ENCODE measurements at regions not wholly inside any gene's neighbourhood (a gene's known extent, or its start where the extent isn't known, plus 50 kb on each side); places are given as distances from the start of the nearest gene placed in this dataset.

GRCh38 chrX:39398963-39399261 is 597.7 kb downstream of the MID1IP1 start:
- Mint-ChIP-seq H3K36me3 (ENCODE audit: low read depth) (no peaks in the 10 kb centered on the region), H3K27me3 (ENCODE audit: insufficient read depth) (no peaks in the 10 kb centered on the region), H3K27ac (no peak overlapping the region), H3K9me3 (no peaks in the 10 kb centered on the region), H3K4me3 (no peak overlapping the region), H3K4me1 (ENCODE audit: low read depth) (no peaks in the 10 kb centered on the region)
- intact Hi-C loops (cut with micrococcal nuclease), result no loop called here
- DNase-seq (ENCODE audit: low spot score), result no peak

- no peaks in the 10 kb centered on the region for H3K4me1 Mint-ChIP-seq (ENCODE audit: low read depth)
- no peaks in the 10 kb centered on the region for H3K9me3 Mint-ChIP-seq
- intact Hi-C loops (cut with micrococcal nuclease), result no loop called here
- no peaks in the 10 kb centered on the region for H3K27me3 Mint-ChIP-seq (ENCODE audit: insufficient read depth)
- no peak overlapping the region for H3K4me3 Mint-ChIP-seq
- no peak overlapping the region for H3K27ac Mint-ChIP-seq
- H3K36me3 Mint-ChIP-seq (ENCODE audit: low read depth), result no peaks in the 10 kb centered on the region
- DNase-seq (ENCODE audit: low spot score), result no peak
These were observed 598.1 kb downstream of the MID1IP1 start for GRCh38 chrX:39399387-39399786.

- Mint-ChIP-seq H3K4me1 (ENCODE audit: low read depth) (no peaks in the 10 kb centered on the region), H3K4me3 (no peak overlapping the region), H3K36me3 (ENCODE audit: low read depth) (no peaks in the 10 kb centered on the region), H3K9me3 (no peaks in the 10 kb centered on the region), H3K27me3 (ENCODE audit: insufficient read depth) (no peaks in the 10 kb centered on the region), H3K27ac (no peak overlapping the region)
- DNase-seq (ENCODE audit: low spot score), result no peak
- intact Hi-C loops (cut with micrococcal nuclease), result no loop called here
These were observed 600.3 kb downstream of the MID1IP1 start for GRCh38 chrX:39401483-39402110.

GRCh38 chrX:39402158-39402557 is 600.9 kb downstream of the MID1IP1 start:
- Mint-ChIP-seq H3K4me1 (ENCODE audit: low read depth) (no peaks in the 10 kb centered on the region), H3K4me3 (no peak overlapping the region), H3K27me3 (ENCODE audit: insufficient read depth) (no peaks in the 10 kb centered on the region), H3K36me3 (ENCODE audit: low read depth) (no peaks in the 10 kb centered on the region), H3K27ac (no peak overlapping the region), H3K9me3 (no peaks in the 10 kb centered on the region)
- intact Hi-C loops (cut with micrococcal nuclease), result no loop called here
- DNase-seq (ENCODE audit: low spot score), result no peak

- intact Hi-C loops (cut with micrococcal nuclease), result no loop called here
These were observed 605.5 kb downstream of the MID1IP1 start for GRCh38 chrX:39406799-39407198.

GRCh38 chrX:39409246-39409917 is 608.1 kb downstream of the MID1IP1 start:
- Mint-ChIP-seq H3K4me3 (no peak overlapping the region), H3K27ac (no peak overlapping the region), H3K27me3 (ENCODE audit: insufficient read depth) (no peaks in the 10 kb centered on the region), H3K4me1 (ENCODE audit: low read depth) (no peaks in the 10 kb centered on the region), H3K9me3 (no peaks in the 10 kb centered on the region), H3K36me3 (ENCODE audit: low read depth) (no peaks in the 10 kb centered on the region)
- intact Hi-C loops (cut with micrococcal nuclease), result no loop called here
- DNase-seq (ENCODE audit: low spot score), result no peak

More at GRCh38 chrX:39406799-39407198, 605.5 kb downstream of the MID1IP1 start:
- no peak overlapping the region for H3K27ac Mint-ChIP-seq
- H3K36me3 Mint-ChIP-seq (ENCODE audit: low read depth), result no peaks in the 10 kb centered on the region
- H3K4me3 Mint-ChIP-seq, result no peak overlapping the region
- DNase-seq (ENCODE audit: low spot score), result no peak
- no peaks in the 10 kb centered on the region for H3K4me1 Mint-ChIP-seq (ENCODE audit: low read depth)
- no peaks in the 10 kb centered on the region for H3K9me3 Mint-ChIP-seq
- no peaks in the 10 kb centered on the region for H3K27me3 Mint-ChIP-seq (ENCODE audit: insufficient read depth)

- no peaks in the 10 kb centered on the region for H3K27me3 Mint-ChIP-seq (ENCODE audit: insufficient read depth)
- no peak overlapping the region for H3K27ac Mint-ChIP-seq
- H3K4me1 Mint-ChIP-seq (ENCODE audit: low read depth), result peaks cover 11% of the 10 kb centered on the region
- no peaks in the 10 kb centered on the region for H3K9me3 Mint-ChIP-seq
- DNase-seq (ENCODE audit: low spot score), result no peak
- intact Hi-C loops (cut with micrococcal nuclease), result no loop called here
- peaks cover 5% of the 10 kb centered on the region for H3K36me3 Mint-ChIP-seq (ENCODE audit: low read depth)
- no peak overlapping the region for H3K4me3 Mint-ChIP-seq
These were observed 613.1 kb downstream of the MID1IP1 start for GRCh38 chrX:39414290-39414854.

GRCh38 chrX:39416547-39417260 is 615.4 kb downstream of the MID1IP1 start:
- Mint-ChIP-seq H3K4me3 (no peak overlapping the region), H3K27ac (no peak overlapping the region), H3K4me1 (ENCODE audit: low read depth) (peaks cover 15% of the 10 kb centered on the region), H3K9me3 (no peaks in the 10 kb centered on the region), H3K27me3 (ENCODE audit: insufficient read depth) (no peaks in the 10 kb centered on the region), H3K36me3 (ENCODE audit: low read depth) (peaks cover 5% of the 10 kb centered on the region)
- DNase-seq (ENCODE audit: low spot score), result no peak
- intact Hi-C loops (cut with micrococcal nuclease), result no loop called here

GRCh38 chrX:39418254-39418704 is 617.0 kb downstream of the MID1IP1 start:
- DNase-seq (ENCODE audit: low spot score), result no peak
- Mint-ChIP-seq H3K27me3 (ENCODE audit: insufficient read depth) (no peaks in the 10 kb centered on the region), H3K4me1 (ENCODE audit: low read depth) (peaks cover 24% of the 10 kb centered on the region), H3K36me3 (ENCODE audit: low read depth) (peaks cover 5% of the 10 kb centered on the region), H3K27ac (peak overlapping the region; percentile 84), H3K4me3 (peak overlapping the region; percentile 3), H3K9me3 (peaks cover 6% of the 10 kb centered on the region)
- intact Hi-C loops (cut with micrococcal nuclease), result no loop called here

GRCh38 chrX:39418731-39419638 is 617.7 kb downstream of the MID1IP1 start:
- Mint-ChIP-seq H3K4me3 (no peak overlapping the region), H3K4me1 (ENCODE audit: low read depth) (peaks cover 31% of the 10 kb centered on the region), H3K9me3 (peaks cover 11% of the 10 kb centered on the region), H3K27ac (peak overlapping the region; percentile 84), H3K27me3 (ENCODE audit: insufficient read depth) (no peaks in the 10 kb centered on the region), H3K36me3 (ENCODE audit: low read depth) (peaks cover 5% of the 10 kb centered on the region)
- no peak for DNase-seq (ENCODE audit: low spot score)
- intact Hi-C loops (cut with micrococcal nuclease), result no loop called here

GRCh38 chrX:39421006-39421405 is 619.7 kb downstream of the MID1IP1 start:
- Mint-ChIP-seq H3K9me3 (peaks cover 16% of the 10 kb centered on the region), H3K4me3 (no peak overlapping the region), H3K27ac (no peak overlapping the region), H3K27me3 (ENCODE audit: insufficient read depth) (no peaks in the 10 kb centered on the region), H3K36me3 (ENCODE audit: low read depth) (peaks cover 5% of the 10 kb centered on the region), H3K4me1 (ENCODE audit: low read depth) (peaks cover 52% of the 10 kb centered on the region)
- intact Hi-C loops (cut with micrococcal nuclease), result loop anchor here (10.0 kb wide), 3 partner anchors 154 to 616 kb away; partner anchors contain the start of gene MID1IP1
- DNase-seq (ENCODE audit: low spot score), result no peak

- peaks cover 62% of the 10 kb centered on the region for H3K4me1 Mint-ChIP-seq (ENCODE audit: low read depth)
- DNase-seq (ENCODE audit: low spot score), result no peak
These were observed 624.0 kb downstream of the MID1IP1 start for GRCh38 chrX:39425124-39425806.

More at GRCh38 chrX:39425124-39425806, 624.0 kb downstream of the MID1IP1 start:
- peak overlapping the region; percentile 95 for H3K27ac Mint-ChIP-seq
- H3K9me3 Mint-ChIP-seq, result peaks cover 16% of the 10 kb centered on the region
- intact Hi-C loops (cut with micrococcal nuclease), result loop anchor here (1.0 to 10.0 kb wide), 13 partner anchors 83 to 752 kb away; partner anchors contain the start of gene MID1IP1
- peak overlapping the region; percentile 15 for H3K4me3 Mint-ChIP-seq
- no peaks in the 10 kb centered on the region for H3K36me3 Mint-ChIP-seq (ENCODE audit: low read depth)
- no peaks in the 10 kb centered on the region for H3K27me3 Mint-ChIP-seq (ENCODE audit: insufficient read depth)
